Sigmoid colon (tissue), 4 donors: ENCODE measurements at regions not wholly inside any gene's neighbourhood (a gene's known extent, or its start where the extent isn't known, plus 50 kb on each side); places are given as distances from the start of the nearest gene placed in this dataset.

Source experiments
- CTCF ChIP-seq, 4 experiments: fragments of 450-650 bp in 3 of 4; fragments of 200-600 bp in 1 of 4; IDR thresholded peaks; one replicate each; pipeline ENCODE4 v1.5.1; 2016 to 2019; ENCODE audit warnings: antibody characterized with exemption in 4 of 4, mild to moderate bottlenecking in 3 of 4, moderate library complexity in 2 of 4
- EP300 ChIP-seq, 4 donors: sonication (generic); formaldehyde crosslinking; IDR thresholded peaks; one replicate each; pipeline ENCODE4 v1.6.1; 2017; ENCODE audit warnings: antibody characterized with exemption in 4 of 4
- POLR2A ChIP-seq, 2 donors: fragments of 450-650 bp; IDR thresholded peaks; one replicate each; pipeline ENCODE4 v1.6.1; 2016; ENCODE audit warnings: antibody characterized with exemption in 2 of 2, mild to moderate bottlenecking in 2 of 2, moderate library complexity in 2 of 2
- POLR2AphosphoS5 ChIP-seq, 4 donors: sonication (generic); formaldehyde crosslinking; IDR thresholded peaks; one replicate each; pipeline ENCODE4 v1.6.1; 2017; ENCODE audit warnings: antibody characterized with exemption in 4 of 4

- TF ChIP-seq CTCF (IDR thresholded peaks at IDR 0.05) (no peak), POLR2A (IDR thresholded peaks at IDR 0.05) (no peak), EP300 (IDR thresholded peaks at IDR 0.05) (no peak), POLR2AphosphoS5 (IDR thresholded peaks at IDR 0.05) (no peak)
These were observed 281.7 kb upstream of the HDAC4 start for GRCh38 chr2:239682518-239682917.
